ENCODE measurements at regions not wholly inside any gene's neighbourhood (a gene's known extent, or its start where the extent isn't known, plus 50 kb on each side); places are given as distances from the start of the nearest gene placed in this dataset.

GRCh38 chr3:193190146-193190786 lies 50.8 kb upstream of the PLAAT1 start:
- intact Hi-C loops (cut with micrococcal nuclease) = loop anchor here (2.0 kb wide), 1 partner anchor 383 kb away; no protein-coding TSS in a partner anchor
- DNase-seq = peak; percentile 25
- H3K36me3 Mint-ChIP-seq (ENCODE audit: low read depth) = no peaks in the 10 kb centered on the region
- H3K9me3 Mint-ChIP-seq = no peaks in the 10 kb centered on the region
- no peak overlapping the region for H3K27ac Mint-ChIP-seq
- peaks cover 2% of the 10 kb centered on the region for H3K27me3 Mint-ChIP-seq (ENCODE audit: low read depth)
- no peaks in the 10 kb centered on the region for H3K4me1 Mint-ChIP-seq (ENCODE audit: low read depth)
- CTCF ChIA-PET = no interaction called here
- H3K4me3 Mint-ChIP-seq = no peak overlapping the region
